Heart left ventricle (tissue), 16 donors: ENCODE measurements at regions not wholly inside any gene's neighbourhood (a gene's known extent, or its start where the extent isn't known, plus 50 kb on each side); places are given as distances from the start of the nearest gene placed in this dataset.

ENCODE experiments used
- ATAC-seq, 4 donors: fragments of 200-7000 bp; cut with Tn5 transposase; one replicate each; pipeline ENCODE4 v1.9.1; 2020 to 2022; ENCODE audit warnings: moderate library complexity in 4 of 4, mild to moderate bottlenecking in 3 of 4, moderate number of reproducible peaks in 1 of 4
- DNase-seq, 5 donors: peaks; one replicate each; pipeline ENCODE4 v3.0.0-alpha.2; 2020
- H3K27ac ChIP-seq, 12 donors: fragments of 200-600 bp; sonication (generic) in 4 of 12; one replicate each; pipeline versions ENCODE4 v1.5.0 to v1.8.0; 2016 to 2022; ENCODE audit warnings: mild to moderate bottlenecking in 2 of 12
- H3K27me3 ChIP-seq, 9 donors: fragments of 200-600 bp; sonication (generic) in 2 of 9; one replicate each; pipeline versions ENCODE4 v1.5.1 to v1.8.0; 2016 to 2022; ENCODE audit warnings: mild to moderate bottlenecking in 3 of 9
- H3K36me3 ChIP-seq, 9 donors: fragments of 200-600 bp; sonication (generic) in 2 of 9; one replicate each; pipeline versions ENCODE4 v1.5.0 to v1.8.0; 2018 to 2022; ENCODE audit warnings: mild to moderate bottlenecking in 2 of 9
- H3K4me1 ChIP-seq, 12 donors: fragments of 200-600 bp; sonication (generic) in 4 of 12; one replicate each; pipeline versions ENCODE4 v1.5.0 to v1.8.0; 2016 to 2022; ENCODE audit warnings: mild to moderate bottlenecking in 3 of 12
- H3K4me3 ChIP-seq, 12 donors: fragments of 200-600 bp; sonication (generic) in 4 of 12; one replicate each; pipeline versions ENCODE4 v1.5.0 to v1.8.0; 2017 to 2022; ENCODE audit warnings: mild to moderate bottlenecking in 9 of 12, moderate library complexity in 4 of 12
- H3K9me3 ChIP-seq, 12 donors: fragments of 200-600 bp; sonication (generic) in 4 of 12; one replicate each; pipeline versions ENCODE4 v1.5.0 to v1.8.0; 2016 to 2022; ENCODE audit warnings: mild to moderate bottlenecking in 1 of 12
- POLR2A ChIP-seq, 2 donors: fragments of 450-650 bp; IDR thresholded peaks; one replicate each; pipeline ENCODE4 v1.6.1; 2017; ENCODE audit warnings: antibody characterized with exemption in 2 of 2, mild to moderate bottlenecking in 2 of 2, moderate library complexity in 2 of 2
- WGBS, 4 donors: extraction: QIAGEN DNeasy Blood & Tissue Kit in 2 of 4; methylation state at CpG; one replicate each; pipeline versions ENCODE4 v1.1.5 to v1.1.7; 2013 to 2018; 5-methylcytosine and 5-hydroxymethylcytosine counted together
- intact Hi-C, 10 donors: fragments of 100-400 bp; cut with DNase I; formaldehyde crosslinking; loops; one replicate each; pipeline versions ENCODE4 v1.11.1 to v1.14.2; 2022
- TF ChIP-seq, protein P1 (sequence below), 12 donors: fragments of 200-600 bp; sonication (generic) in 4 of 12; IDR thresholded peaks; one replicate each; pipeline versions ENCODE4 v1.5.0 to v1.8.0; 2018 to 2022; ENCODE audit warnings: antibody characterized with exemption in 12 of 12, mild to moderate bottlenecking in 5 of 12
- donor health status: ischemic (EF 13 %, LVEDD 7.1; RV severe dilation, severe dysfunction).
- donor health status: healthy with polysubstance abuse.
- donor health status: DM: no; HTN: yes; CAD: no.
- donor health status: DM: no; HTN: no; CAD: no.
- donor health status: ischemic (EF 25% LVEDD 6.9; RV normal size, moderate dysfunction).
- donor health status: ischemic (EF 25% LVEDD 5.7; RV mildly dilated, moderate dysfunction).
- donor health status: healthy.
- donor health status: DM: yes; HTN: yes; CAD: no.
- donor health status: ischemic (EF 35%, LVEDD 5.7; RV mildly dilated, moderate dysfunction).
- donor health status: nonischemic (EF 11% LVEDD 7.7; RV severe dilation, severe dysfunction).
- donor health status: DM: yes; HTN: yes; CAD: no.
- donor health status: PGD.
- donor health status: ischemic (EF 29% LVEDD 5.4; RV normal size, mild dysfunction).
- donor health status: nonischemic (EF 23%, LVEDD 6.1; RV moderate dilation, normal function).

DNA sequence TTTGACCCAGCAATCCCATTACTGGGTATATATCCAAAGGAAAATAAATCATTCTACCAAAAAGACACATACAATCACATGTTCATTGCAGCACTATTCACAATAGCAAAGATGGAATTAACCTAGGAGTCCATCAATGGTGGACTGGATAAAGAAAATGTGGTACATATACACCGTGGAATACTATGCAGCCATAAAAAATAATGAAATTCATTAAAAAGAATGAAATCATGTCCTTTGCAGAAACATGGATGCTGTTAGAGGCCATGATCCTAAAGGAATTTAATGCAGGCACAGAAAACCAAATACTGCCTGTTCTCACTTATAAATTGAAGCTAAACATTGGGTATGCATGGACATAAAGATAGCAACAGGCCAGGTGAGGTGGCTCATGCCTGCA is 61.9 kb upstream of the BMP6 start:
- no peak for ATAC-seq
- Histone ChIP-seq H3K27ac (no peak overlapping the region), H3K9me3 (peaks cover 0 to 6% (median 0%) of the 10 kb centered on the region in 12 donors), H3K27me3 (no peaks in the 10 kb centered on the region), H3K4me1 (no peaks in the 10 kb centered on the region), H3K4me3 (no peak overlapping the region), H3K36me3 (no peaks in the 10 kb centered on the region)
- no peak for DNase-seq
- TF ChIP-seq POLR2A (IDR thresholded peaks at IDR 0.05), result no peak
- TF ChIP-seq, protein P1, sequence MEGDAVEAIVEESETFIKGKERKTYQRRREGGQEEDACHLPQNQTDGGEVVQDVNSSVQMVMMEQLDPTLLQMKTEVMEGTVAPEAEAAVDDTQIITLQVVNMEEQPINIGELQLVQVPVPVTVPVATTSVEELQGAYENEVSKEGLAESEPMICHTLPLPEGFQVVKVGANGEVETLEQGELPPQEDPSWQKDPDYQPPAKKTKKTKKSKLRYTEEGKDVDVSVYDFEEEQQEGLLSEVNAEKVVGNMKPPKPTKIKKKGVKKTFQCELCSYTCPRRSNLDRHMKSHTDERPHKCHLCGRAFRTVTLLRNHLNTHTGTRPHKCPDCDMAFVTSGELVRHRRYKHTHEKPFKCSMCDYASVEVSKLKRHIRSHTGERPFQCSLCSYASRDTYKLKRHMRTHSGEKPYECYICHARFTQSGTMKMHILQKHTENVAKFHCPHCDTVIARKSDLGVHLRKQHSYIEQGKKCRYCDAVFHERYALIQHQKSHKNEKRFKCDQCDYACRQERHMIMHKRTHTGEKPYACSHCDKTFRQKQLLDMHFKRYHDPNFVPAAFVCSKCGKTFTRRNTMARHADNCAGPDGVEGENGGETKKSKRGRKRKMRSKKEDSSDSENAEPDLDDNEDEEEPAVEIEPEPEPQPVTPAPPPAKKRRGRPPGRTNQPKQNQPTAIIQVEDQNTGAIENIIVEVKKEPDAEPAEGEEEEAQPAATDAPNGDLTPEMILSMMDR (IDR thresholded peaks at IDR 0.05), result no peak
- intact Hi-C loops, result no loop called here
- 88 to 94% (median 91%) methylated on average over 1 of the region's 1 CpG for WGBS, 4 donors

DNA sequence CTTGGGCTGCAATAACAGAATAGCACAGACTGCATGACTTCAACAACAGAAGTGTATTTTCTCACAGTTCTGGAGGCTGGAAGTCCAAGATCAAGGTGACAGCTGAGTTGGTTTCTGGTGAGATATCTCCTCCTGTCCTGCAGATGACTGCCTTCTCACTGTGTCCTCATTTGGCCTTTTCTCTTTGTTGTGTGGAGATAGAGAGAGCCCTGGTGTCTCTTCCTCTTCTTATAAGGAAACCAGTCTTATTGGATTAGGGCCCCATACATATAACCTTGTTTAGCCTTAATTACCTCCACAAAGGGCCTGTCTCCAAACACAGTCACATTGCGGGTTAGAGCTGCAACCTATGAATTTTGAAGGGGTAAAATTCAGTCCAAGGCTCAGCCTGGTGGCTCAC is 57.0 kb upstream of the BMP6 start:
- H3K4me3 ChIP-seq, result no peak overlapping the region
- H3K4me1 ChIP-seq, result peaks cover 0 to 16% (median 5%) of the 10 kb centered on the region in 12 donors
- peaks cover 0 to 4% (median 0%) of the 10 kb centered on the region in 12 donors for H3K9me3 ChIP-seq
- intact Hi-C loops, result no loop called here
- ATAC-seq, result no peak
- TF ChIP-seq POLR2A (IDR thresholded peaks at IDR 0.05), result no peak
- TF ChIP-seq, protein P1 (IDR thresholded peaks at IDR 0.05), result no peak
- H3K27me3 ChIP-seq, result peaks cover 0 to 8% (median 0%) of the 10 kb centered on the region in 9 donors
- no peak overlapping the region for H3K27ac ChIP-seq
- no peaks in the 10 kb centered on the region for H3K36me3 ChIP-seq
- DNase-seq, result no peak
- WGBS, 4 donors, result 95 to 100% (median 99%) methylated on average over 1 of the region's 1 CpG

DNA sequence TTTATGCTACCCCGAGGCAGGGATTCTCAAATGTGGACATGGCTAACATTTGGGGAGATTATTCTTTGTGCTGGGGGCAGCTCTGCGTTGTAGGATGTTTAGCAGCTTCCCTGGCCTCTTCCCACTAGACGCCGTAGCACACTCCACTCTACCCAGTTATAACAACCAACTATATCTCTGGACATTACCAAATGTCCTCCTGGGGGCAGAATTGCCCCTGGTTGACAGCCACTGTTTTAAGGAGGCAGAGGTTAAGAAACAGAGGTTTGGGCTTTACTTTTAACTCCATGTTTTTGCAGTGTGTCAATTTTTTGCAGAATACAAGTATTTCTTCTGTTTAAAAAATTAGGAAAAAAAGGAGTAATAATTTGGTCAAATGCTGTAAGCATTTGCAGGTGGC is 56.2 kb upstream of the BMP6 start:
- WGBS, 4 donors, result 78 to 86% (median 82%) methylated on average over 4 of the region's 4 CpGs
- intact Hi-C loops, result no loop called here

DNA sequence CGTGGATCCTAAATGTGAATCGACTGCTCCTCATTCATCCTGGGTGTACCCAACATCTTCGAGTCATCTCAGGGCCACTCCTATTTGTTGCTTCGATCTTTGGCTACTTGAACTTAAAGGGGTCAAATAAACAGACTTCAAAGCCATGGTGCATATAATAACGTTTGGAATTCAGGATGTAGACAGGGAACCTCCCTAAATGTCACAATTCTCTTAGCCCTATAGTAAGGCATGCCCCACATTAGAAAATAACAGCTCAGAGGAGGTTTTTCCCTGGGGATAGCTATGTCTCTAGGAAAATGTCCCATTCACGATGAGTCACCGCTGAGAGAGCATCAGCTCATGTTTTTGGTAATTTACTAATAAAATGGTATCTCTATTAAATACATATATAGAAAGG is 54.8 kb upstream of the BMP6 start:
- Histone ChIP-seq H3K4me1 (peaks cover 0 to 16% (median 5%) of the 10 kb centered on the region in 12 donors), H3K4me3 (no peak overlapping the region), H3K27me3 (peaks cover 0 to 17% (median 0%) of the 10 kb centered on the region in 9 donors), H3K27ac (peak overlapping the region in 2 of 12 donors; percentile 20 to 24), H3K36me3 (no peaks in the 10 kb centered on the region), H3K9me3 (no peaks in the 10 kb centered on the region)
- intact Hi-C loops, result no loop called here
- 47 to 62% (median 60%) methylated on average over 7 of the region's 7 CpGs for WGBS, 4 donors
- peak in 1 of 4 donors; percentile 23 for ATAC-seq
- no peak for TF ChIP-seq POLR2A (IDR thresholded peaks at IDR 0.05)
- TF ChIP-seq, protein P1 (IDR thresholded peaks at IDR 0.05), result no peak
- no peak for DNase-seq

More for the DNA sequence above, 56.2 kb upstream of the BMP6 start:
- Histone ChIP-seq H3K27me3 (peaks cover 0 to 10% (median 0%) of the 10 kb centered on the region in 9 donors), H3K9me3 (no peaks in the 10 kb centered on the region), H3K4me1 (peaks cover 0 to 16% (median 5%) of the 10 kb centered on the region in 12 donors), H3K27ac (no peak overlapping the region), H3K4me3 (no peak overlapping the region), H3K36me3 (no peaks in the 10 kb centered on the region)
- DNase-seq (no peak), ATAC-seq (no peak)
- TF ChIP-seq, protein P1 (IDR thresholded peaks at IDR 0.05), result no peak
- TF ChIP-seq POLR2A (IDR thresholded peaks at IDR 0.05), result no peak
